Right renal pelvis (tissue), 4 donors: ENCODE measurements at regions not wholly inside any gene's neighbourhood (a gene's known extent, or its start where the extent isn't known, plus 50 kb on each side); places are given as distances from the start of the nearest gene placed in this dataset.

Source experiments
- DNase-seq, 4 donors: peaks; one replicate each; pipeline ENCODE4 v3.0.0-alpha.2; 2013; ENCODE audit warnings: low read depth in 4 of 4, low spot score in 3 of 4, missing footprints in 1 of 4

DNA sequence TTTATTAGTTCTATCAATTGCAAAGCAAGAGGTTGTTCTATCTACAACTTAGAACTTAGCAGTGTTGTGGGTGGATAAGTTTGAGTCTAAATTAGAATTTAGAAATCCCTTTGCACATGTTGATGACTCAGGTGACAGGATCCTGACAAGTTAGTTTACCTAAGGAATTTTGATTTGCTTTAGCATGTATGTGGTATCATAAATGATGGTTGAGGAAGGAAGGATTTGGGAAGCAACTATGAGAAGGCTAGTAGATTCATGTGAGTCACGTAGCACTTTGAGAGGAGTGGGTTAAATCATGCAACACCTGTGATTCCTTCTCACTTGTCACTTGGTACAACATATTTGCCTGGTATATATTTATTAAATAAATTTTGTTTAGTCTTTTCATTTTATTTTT, 223.7 kb upstream of the USP25 start:
- DNase-seq: no peak

DNA sequence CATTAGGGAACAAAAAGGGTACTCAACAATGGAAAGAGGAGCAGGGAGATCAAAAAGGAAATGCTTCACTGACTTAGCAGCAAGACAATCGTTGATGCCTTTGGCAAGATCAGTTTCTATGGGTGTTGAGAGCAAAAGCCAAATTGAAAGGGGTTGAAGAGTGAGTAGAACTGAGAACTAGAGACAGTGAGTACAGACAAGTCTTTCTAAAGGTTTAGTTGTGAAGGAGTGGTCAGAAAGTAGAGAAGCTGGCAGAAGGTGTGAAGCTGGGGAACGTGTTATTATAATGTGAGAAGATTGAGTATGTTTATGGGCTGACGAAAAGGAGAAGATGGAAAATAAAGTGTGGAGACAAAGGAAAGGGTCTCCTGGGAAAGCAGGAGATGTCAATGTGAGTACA, 221.2 kb upstream of the USP25 start:
- DNase-seq: no peak

GRCh38 chr21:15514073-15514946, 215.5 kb upstream of the USP25 start:
- no peak for DNase-seq

DNA sequence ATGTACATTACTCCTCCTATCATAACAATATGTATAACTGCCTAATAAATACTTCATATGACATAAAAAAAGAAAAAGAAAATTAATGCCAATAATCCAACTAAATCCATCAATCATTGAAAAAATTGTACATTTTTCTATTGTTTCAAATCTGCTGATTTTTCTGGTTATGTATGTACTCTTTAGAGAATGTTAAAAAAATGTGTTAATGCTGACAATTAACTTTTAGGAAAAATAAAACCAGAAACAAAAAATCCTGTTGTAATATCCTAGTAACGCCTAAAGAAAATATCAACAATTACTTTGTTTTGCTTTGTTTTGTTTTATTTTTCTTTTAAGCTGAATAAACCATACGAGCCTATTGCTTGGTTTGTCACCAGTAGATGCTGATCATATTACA, 213.9 kb upstream of the USP25 start:
- DNase-seq: no peak

DNA sequence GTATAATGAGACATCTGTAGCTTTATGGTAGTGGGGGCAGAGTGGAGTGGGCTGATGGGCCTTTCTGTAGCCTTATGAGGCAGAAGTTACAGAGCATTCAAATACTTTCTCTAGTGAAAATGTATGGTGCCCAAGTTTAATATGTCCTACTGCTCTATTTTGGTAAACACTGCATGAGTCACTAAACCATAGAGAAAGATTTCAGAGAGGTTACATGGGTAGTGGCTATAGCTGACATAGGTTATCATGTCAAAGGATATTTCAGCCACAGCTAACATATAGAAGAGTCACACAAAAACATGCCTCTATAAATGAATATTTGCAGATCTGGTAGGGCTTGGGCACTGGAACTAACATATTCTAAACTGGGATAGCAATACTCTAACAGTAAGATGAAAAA, 212.4 kb upstream of the USP25 start:
- no peak for DNase-seq

DNA sequence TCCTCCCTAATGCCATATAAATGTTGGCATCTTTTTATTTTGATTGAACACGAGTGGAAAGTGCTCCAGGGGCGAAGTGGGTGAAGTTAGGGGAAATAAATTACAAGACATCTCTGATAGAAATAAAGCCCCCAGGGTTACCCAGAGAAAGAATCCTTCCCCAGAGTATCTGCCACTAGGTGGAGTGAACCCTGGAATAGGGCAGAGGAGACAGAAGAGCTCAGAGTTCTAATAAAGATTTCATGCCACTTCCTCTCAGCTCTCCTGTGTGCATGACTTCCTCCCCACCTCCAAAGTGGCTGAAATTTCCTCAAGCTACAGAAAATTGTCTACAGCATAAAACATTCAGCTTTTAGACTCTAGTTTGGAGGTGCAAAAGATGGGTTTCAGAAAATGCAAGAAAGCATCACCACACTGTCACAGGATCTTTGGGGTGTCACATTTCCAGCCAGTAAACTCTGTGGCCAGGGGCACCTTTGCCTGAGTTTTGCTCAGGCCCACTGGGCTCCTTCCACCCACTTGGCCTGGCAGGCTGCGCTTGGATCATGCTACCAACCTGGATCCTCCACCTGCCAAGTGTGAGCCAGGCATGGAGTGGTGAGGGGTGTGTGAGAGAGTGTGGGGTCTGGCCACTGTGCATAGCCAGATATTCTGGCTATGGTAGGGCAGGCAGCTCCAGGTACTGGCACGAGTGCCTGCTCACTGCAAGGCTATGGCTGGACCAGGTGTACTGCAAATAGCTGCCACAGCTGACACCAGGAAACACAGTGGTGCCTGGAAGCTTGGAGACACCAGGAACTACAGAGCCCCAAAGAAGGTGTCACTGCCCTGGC, 208.8 kb upstream of the USP25 start:
- no peak for DNase-seq

- DNase-seq: no peak
Measured at GRCh38 chr21:15521644-15522001, 208.2 kb upstream of the USP25 start.

DNA sequence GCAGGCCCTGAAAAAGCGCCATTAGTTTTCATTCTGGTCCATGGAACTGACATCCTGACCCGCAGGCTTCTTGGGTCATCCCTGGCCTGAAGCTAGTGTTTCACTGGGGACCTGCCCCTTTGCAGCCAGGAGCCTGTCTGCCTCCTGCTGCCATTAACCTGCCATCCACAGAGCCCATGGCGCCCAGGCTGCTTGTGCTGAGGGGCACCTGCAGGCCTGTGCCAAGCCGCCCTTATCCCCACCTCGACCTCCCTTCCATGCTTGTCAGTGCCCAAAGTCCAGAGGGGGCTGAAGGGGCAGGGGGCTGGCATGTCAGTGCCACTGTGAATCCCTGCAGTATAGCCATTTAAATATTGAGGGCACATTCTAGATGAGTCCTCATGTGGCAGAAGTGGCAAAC, 207.6 kb upstream of the USP25 start:
- no peak for DNase-seq

- no peak for DNase-seq
Measured at GRCh38 chr21:15524855-15525254, 204.9 kb upstream of the USP25 start.

DNA sequence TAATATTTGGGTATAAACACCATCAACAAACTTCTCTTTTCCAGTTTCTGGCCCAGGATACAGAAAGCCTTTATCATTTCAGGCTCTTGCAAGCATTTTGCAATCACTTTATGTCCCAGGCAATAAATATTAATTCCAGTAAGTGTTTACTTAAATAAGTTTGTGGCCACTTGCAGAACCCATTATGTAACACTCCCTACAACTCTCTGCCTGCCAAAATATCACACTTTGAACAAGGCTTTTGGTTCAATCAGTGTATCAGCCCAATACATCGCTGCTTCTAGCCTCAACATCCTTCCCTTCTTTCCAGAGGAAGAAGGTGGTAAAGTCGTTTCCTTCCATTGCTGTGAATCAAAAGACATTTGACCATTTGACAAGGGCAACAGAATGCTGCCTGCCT, 203.0 kb upstream of the USP25 start:
- no peak for DNase-seq

DNA sequence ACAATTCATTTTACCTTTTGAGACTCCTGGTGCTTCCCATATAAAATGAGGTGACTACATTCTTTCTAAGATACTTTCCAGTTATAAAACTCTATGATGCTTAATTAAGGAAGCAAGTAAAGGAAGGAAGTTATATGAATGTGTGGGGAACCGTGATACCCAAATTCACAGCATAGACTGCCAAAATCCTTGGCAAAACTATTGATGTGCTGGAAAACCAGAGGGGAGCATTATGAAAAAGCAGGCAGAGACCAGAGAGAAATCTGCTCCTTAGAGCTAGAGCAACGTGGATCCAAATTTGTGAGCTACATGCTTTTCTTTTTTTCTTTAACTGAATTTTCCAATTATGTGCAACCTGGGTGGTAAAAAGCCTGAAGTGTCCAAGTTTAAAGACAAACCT, 201.4 kb upstream of the USP25 start:
- no peak for DNase-seq

GRCh38 chr21:15531986-15532385, 197.8 kb upstream of the USP25 start:
- DNase-seq: no peak

DNA sequence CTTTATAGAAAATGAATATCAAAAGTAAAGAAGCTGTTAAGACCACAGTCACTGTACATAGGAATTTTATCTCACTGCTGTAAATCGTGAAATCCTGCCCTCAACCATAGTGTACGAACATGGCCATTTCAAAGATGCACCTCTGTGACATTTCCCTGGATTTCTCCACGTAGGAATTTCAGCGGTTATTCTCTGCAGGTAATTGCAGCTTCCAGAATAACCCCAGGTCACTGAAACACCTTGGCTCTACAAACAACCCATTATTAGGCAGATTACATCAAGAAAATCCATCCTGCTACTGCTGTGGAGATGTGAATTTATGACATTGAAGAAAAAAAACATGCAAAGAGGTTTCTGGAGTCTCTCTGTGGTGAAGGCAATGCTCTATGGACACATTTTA, 196.2 kb upstream of the USP25 start:
- DNase-seq: no peak

DNA sequence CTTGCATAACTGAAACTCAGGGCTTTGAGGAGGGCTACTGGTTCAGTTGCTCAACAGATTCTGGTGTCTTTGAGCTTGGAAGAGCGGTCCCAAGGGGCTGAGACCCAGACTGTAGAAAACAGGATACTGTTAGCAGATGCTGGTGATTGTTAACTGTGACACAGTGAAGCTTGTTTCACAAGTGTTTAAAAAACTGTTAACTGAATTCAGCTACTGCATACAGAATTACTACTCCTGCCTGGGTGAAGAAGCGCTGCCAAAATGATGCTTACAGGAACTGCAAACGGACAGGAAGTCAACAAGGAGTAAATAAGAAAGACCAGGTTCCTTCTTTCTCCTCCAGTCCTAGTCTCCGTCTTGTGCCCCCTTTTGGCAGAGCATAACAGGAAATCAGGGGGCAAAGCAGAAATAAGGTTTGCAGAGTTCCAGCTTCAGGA, 195.3 kb upstream of the USP25 start:
- DNase-seq: no peak

DNA sequence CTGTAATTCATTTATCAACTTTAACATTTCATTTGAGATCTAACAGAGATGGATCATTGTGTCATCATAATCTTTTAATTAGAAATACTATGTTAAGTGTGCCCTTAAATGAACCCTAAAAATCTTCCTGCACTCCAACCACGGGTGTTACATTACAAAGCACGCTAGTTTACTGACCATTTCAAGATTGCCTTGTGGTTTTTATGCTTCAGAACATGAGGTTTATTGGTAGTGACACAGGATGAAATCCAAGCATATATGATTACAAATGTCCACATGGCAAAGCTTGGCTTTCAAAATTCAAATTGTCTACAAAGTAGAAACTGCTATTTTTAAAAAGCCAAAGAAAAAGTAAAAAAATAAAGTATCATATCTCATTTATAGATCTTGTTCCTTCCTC, 190.4 kb upstream of the USP25 start:
- DNase-seq: no peak

DNA sequence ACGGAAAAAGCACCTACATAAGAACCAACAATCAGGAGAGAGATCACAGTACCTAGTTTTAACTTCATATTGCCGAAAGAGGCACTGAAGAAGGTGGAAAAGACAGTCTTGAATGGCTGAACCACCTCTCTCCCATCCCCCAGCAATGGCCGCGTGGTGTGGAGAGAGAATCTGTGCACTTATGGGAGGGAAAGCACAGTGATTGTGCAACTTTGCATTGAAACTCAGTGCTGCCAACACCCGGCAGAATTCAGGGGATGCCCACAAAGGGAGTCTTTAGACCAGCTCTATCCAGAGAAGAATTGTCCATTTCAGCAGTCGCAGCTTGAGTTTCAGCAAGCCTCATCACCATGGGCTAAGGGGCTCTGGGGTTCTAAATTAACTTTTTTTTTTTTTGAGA, 186.3 kb upstream of the USP25 start:
- DNase-seq: no peak

- no peak for DNase-seq
Measured at GRCh38 chr21:15549671-15550070, 180.1 kb upstream of the USP25 start.

DNA sequence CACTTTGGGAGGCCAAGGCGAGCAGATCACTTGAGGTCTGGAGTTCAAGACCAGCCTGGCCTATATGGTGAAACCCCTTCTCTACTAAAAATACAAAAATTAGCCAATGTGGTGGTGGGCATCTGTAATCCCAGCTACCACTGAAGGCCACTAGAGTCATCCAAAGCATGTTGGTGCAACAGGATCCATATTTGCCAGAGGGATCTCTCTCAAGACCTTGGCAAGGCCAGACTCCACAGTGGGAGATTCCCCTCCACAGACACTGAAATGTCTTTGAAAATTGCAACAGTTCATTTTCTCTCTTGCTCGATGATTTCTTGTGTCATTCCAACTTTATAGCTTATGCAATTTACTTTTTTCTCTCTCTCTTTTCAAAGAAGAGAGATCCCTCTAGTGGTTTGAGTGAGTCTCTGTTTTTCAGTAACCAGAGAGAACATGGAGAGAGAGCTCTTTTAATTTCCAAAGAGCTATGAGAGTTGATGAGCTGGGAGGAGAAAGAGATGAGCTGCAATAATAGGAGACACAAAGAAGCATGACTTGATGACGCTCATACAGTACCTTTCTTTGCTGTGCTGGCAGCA, 176.8 kb upstream of the USP25 start:
- no peak for DNase-seq

- no peak for DNase-seq
Measured at GRCh38 chr21:15557925-15558324, 171.9 kb upstream of the USP25 start.

GRCh38 chr21:15558884-15559283, 170.9 kb upstream of the USP25 start:
- no peak for DNase-seq

DNA sequence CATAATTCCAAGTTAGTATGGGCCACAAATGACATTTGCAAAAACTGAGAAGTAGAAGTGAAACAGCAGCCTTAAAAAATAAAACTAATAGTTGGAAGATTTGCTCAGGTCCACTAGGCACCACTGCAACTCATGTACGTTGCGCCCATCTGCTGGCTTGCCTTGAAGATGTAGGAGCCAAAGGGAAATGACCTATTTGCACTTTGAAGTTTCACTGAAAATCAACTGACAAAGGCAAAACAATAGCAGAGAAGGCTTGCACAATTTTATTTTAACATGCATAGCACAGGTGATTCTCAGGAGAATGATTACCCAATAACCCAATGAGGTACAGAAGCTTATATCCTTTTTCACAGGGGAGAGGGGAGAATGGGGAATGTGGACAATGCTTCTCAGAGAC, 170.1 kb upstream of the USP25 start:
- no peak for DNase-seq
